WI38 (cell line): ENCODE measurements at regions not wholly inside any gene's neighbourhood (a gene's known extent, or its start where the extent isn't known, plus 50 kb on each side); places are given as distances from the start of the nearest gene placed in this dataset.

Experiments
- H3K4me3 ChIP-seq: 2 replicates; pipeline ENCODE4 v1.5.1; 2011; ENCODE audit warnings: low read depth, mild to moderate bottlenecking, control low read depth, low read length
- CTCF ChIP-seq: IDR thresholded peaks from 2 replicates; pipeline ENCODE4 v1.5.1; 2012; ENCODE audit warnings: low read depth, mild to moderate bottlenecking, control low read depth, low read length

DNA sequence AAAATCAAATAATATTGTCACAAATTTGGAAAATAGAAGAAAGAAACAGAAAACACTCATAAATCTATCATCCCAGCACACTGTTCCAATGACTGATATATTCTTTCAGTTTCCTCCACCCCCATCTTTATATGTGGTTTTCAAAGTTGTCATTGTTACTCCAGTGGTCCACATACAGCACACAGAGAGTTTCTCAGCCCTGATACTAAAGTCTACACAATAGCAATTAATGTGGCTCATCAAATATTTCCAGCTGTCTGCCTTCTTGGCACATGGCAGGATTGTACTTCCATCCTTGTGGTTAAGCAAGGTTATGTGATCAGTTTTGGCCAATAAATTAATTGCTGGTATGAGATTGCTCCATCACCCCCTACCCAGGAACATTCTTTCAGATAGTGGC is 221.7 kb downstream of the PDCD6IP start:
- no peak for TF ChIP-seq CTCF
- H3K4me3 ChIP-seq: no peak overlapping the region

- no peak for TF ChIP-seq CTCF
- no peak overlapping the region for H3K4me3 ChIP-seq
Observed at GRCh38 chr3:34020726-34021680, 222.6 kb downstream of the PDCD6IP start.

DNA sequence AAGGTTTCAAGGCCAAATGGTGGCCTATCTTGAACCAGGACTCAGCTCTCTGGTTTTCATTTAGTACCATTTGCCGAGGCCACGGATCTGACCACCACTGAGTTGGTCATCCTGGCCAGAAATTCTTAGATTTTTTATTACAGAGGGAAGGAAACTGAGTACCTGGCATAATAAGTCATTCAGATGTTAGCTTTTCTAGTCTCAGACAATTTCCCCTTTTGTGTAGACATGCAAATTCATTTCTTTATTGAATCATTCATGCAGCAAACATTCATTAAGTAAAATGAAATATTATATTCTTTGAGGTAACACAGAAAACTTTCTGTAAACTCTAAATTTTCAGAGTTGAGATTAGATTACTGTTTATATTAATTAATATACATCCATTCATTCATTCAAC is 223.7 kb downstream of the PDCD6IP start:
- no peak for TF ChIP-seq CTCF
- no peak overlapping the region for H3K4me3 ChIP-seq

GRCh38 chr3:34024447-34025240 is 226.2 kb downstream of the PDCD6IP start:
- TF ChIP-seq CTCF: no peak
- H3K4me3 ChIP-seq: no peak overlapping the region

- TF ChIP-seq CTCF: no peak
- no peak overlapping the region for H3K4me3 ChIP-seq
Observed at GRCh38 chr3:34033839-34034238, 235.4 kb downstream of the PDCD6IP start.

GRCh38 chr3:34034840-34035239 is 236.4 kb downstream of the PDCD6IP start:
- H3K4me3 ChIP-seq: no peak overlapping the region
- no peak for TF ChIP-seq CTCF

DNA sequence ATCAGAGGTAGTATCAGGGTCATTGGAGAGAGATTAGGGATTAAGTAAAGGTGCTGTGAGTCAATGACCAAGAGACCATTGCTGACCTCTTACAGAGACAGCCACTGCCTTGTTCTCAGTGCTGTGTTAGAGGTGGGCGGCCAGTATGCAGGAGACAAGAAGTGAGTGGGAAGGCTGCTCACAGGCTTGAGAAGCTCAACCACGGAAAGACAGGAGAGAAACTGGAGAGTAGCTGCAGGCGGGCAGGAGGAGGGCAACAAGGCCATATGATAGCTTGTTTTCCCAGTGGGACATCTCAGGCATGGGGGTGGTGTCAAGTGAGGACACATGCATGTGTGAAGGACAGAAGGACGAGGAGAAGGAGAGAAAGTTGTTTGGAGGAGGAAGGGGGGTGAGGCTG is 237.3 kb downstream of the PDCD6IP start:
- TF ChIP-seq CTCF: no peak
- no peak overlapping the region for H3K4me3 ChIP-seq
